ENCODE measurements at regions not wholly inside any gene's neighbourhood (a gene's known extent, or its start where the extent isn't known, plus 50 kb on each side); places are given as distances from the start of the nearest gene placed in this dataset.

GRCh38 chr18:38993342-38993741, 1427.7 kb upstream of the CELF4 start:
- Histone ChIP-seq H3K4me1 (ENCODE audit: control insufficient read depth, insufficient read depth, low read length) (no peaks in the 10 kb centered on the region), H3K36me3 (ENCODE audit: control insufficient read depth in 2 of 2, insufficient read depth in 2 of 2, low read length in 2 of 2) (no peaks in the 10 kb centered on the region), H3K9me3 (ENCODE audit: control insufficient read depth in 2 of 2, low read length in 2 of 2) (no peaks in the 10 kb centered on the region), H3K9ac (ENCODE audit: low read length in 2 of 2) (no peak overlapping the region), H3K4me3 (ENCODE audit: low read length in 2 of 2) (no peak overlapping the region), H3K27me3 (ENCODE audit: control insufficient read depth in 1 of 2, insufficient read depth in 2 of 2, low read length in 2 of 2) (no peaks in the 10 kb centered on the region), H3K27ac (ENCODE audit: low read length) (no peak overlapping the region)

- Histone ChIP-seq H3K4me3 (ENCODE audit: low read length in 2 of 2) (no peak overlapping the region), H3K27me3 (ENCODE audit: control insufficient read depth in 1 of 2, insufficient read depth in 2 of 2, low read length in 2 of 2) (no peaks in the 10 kb centered on the region), H3K4me1 (ENCODE audit: control insufficient read depth, insufficient read depth, low read length) (no peaks in the 10 kb centered on the region), H3K9ac (ENCODE audit: low read length in 2 of 2) (no peak overlapping the region), H3K36me3 (ENCODE audit: control insufficient read depth in 2 of 2, insufficient read depth in 2 of 2, low read length in 2 of 2) (no peaks in the 10 kb centered on the region), H3K9me3 (ENCODE audit: control insufficient read depth in 2 of 2, low read length in 2 of 2) (no peaks in the 10 kb centered on the region), H3K27ac (ENCODE audit: low read length) (no peak overlapping the region)
Observed at GRCh38 chr18:38984968-38985367, 1419.4 kb upstream of the CELF4 start.

GRCh38 chr18:38982072-38982471, 1416.5 kb upstream of the CELF4 start:
- no peaks in the 10 kb centered on the region for H3K36me3 ChIP-seq (ENCODE audit: control insufficient read depth in 2 of 2, insufficient read depth in 2 of 2, low read length in 2 of 2)
- no peak overlapping the region for H3K4me3 ChIP-seq (ENCODE audit: low read length in 2 of 2)
- no peaks in the 10 kb centered on the region for H3K27me3 ChIP-seq (ENCODE audit: control insufficient read depth in 1 of 2, insufficient read depth in 2 of 2, low read length in 2 of 2)
- no peak overlapping the region for H3K27ac ChIP-seq (ENCODE audit: low read length)
- H3K9me3 ChIP-seq (ENCODE audit: control insufficient read depth in 2 of 2, low read length in 2 of 2) = no peaks in the 10 kb centered on the region
- no peaks in the 10 kb centered on the region for H3K4me1 ChIP-seq (ENCODE audit: control insufficient read depth, insufficient read depth, low read length)
- no peak overlapping the region for H3K9ac ChIP-seq (ENCODE audit: low read length in 2 of 2)

- Histone ChIP-seq H3K4me1 (ENCODE audit: control insufficient read depth, insufficient read depth, low read length) (no peaks in the 10 kb centered on the region), H3K9ac (ENCODE audit: low read length in 2 of 2) (no peak overlapping the region), H3K27me3 (ENCODE audit: control insufficient read depth in 1 of 2, insufficient read depth in 2 of 2, low read length in 2 of 2) (no peaks in the 10 kb centered on the region), H3K27ac (ENCODE audit: low read length) (no peak overlapping the region), H3K4me3 (ENCODE audit: low read length in 2 of 2) (no peak overlapping the region), H3K9me3 (ENCODE audit: control insufficient read depth in 2 of 2, low read length in 2 of 2) (no peaks in the 10 kb centered on the region), H3K36me3 (ENCODE audit: control insufficient read depth in 2 of 2, insufficient read depth in 2 of 2, low read length in 2 of 2) (no peaks in the 10 kb centered on the region)
Observed at GRCh38 chr18:38981389-38981788, 1415.8 kb upstream of the CELF4 start.

- H3K9ac ChIP-seq (ENCODE audit: low read length in 2 of 2) = no peak overlapping the region
Observed at GRCh38 chr18:38980420-38980819, 1414.8 kb upstream of the CELF4 start.

GRCh38 chr18:38972571-38972970, 1407.0 kb upstream of the CELF4 start:
- H3K9me3 ChIP-seq (ENCODE audit: control insufficient read depth in 2 of 2, low read length in 2 of 2) = no peaks in the 10 kb centered on the region
- no peaks in the 10 kb centered on the region for H3K4me1 ChIP-seq (ENCODE audit: control insufficient read depth, insufficient read depth, low read length)
- no peak overlapping the region for H3K9ac ChIP-seq (ENCODE audit: low read length in 2 of 2)
- no peaks in the 10 kb centered on the region for H3K27me3 ChIP-seq (ENCODE audit: control insufficient read depth in 1 of 2, insufficient read depth in 2 of 2, low read length in 2 of 2)
- no peak overlapping the region for H3K4me3 ChIP-seq (ENCODE audit: low read length in 2 of 2)
- no peak overlapping the region for H3K27ac ChIP-seq (ENCODE audit: low read length)
- no peaks in the 10 kb centered on the region for H3K36me3 ChIP-seq (ENCODE audit: control insufficient read depth in 2 of 2, insufficient read depth in 2 of 2, low read length in 2 of 2)

More at GRCh38 chr18:38980420-38980819, 1414.8 kb upstream of the CELF4 start:
- H3K4me3 ChIP-seq (ENCODE audit: low read length in 2 of 2) = no peak overlapping the region
- no peaks in the 10 kb centered on the region for H3K36me3 ChIP-seq (ENCODE audit: control insufficient read depth in 2 of 2, insufficient read depth in 2 of 2, low read length in 2 of 2)
- no peaks in the 10 kb centered on the region for H3K9me3 ChIP-seq (ENCODE audit: control insufficient read depth in 2 of 2, low read length in 2 of 2)
- no peaks in the 10 kb centered on the region for H3K4me1 ChIP-seq (ENCODE audit: control insufficient read depth, insufficient read depth, low read length)
- H3K27me3 ChIP-seq (ENCODE audit: control insufficient read depth in 1 of 2, insufficient read depth in 2 of 2, low read length in 2 of 2) = no peaks in the 10 kb centered on the region
- H3K27ac ChIP-seq (ENCODE audit: low read length) = no peak overlapping the region

GRCh38 chr18:38971881-38972280, 1406.3 kb upstream of the CELF4 start:
- H3K9ac ChIP-seq (ENCODE audit: low read length in 2 of 2) = no peak overlapping the region
- no peaks in the 10 kb centered on the region for H3K4me1 ChIP-seq (ENCODE audit: control insufficient read depth, insufficient read depth, low read length)
- H3K27ac ChIP-seq (ENCODE audit: low read length) = no peak overlapping the region
- H3K36me3 ChIP-seq (ENCODE audit: control insufficient read depth in 2 of 2, insufficient read depth in 2 of 2, low read length in 2 of 2) = no peaks in the 10 kb centered on the region
- H3K27me3 ChIP-seq (ENCODE audit: control insufficient read depth in 1 of 2, insufficient read depth in 2 of 2, low read length in 2 of 2) = no peaks in the 10 kb centered on the region
- no peak overlapping the region for H3K4me3 ChIP-seq (ENCODE audit: low read length in 2 of 2)
- no peaks in the 10 kb centered on the region for H3K9me3 ChIP-seq (ENCODE audit: control insufficient read depth in 2 of 2, low read length in 2 of 2)

- Histone ChIP-seq H3K4me3 (ENCODE audit: low read length in 2 of 2) (no peak overlapping the region), H3K27me3 (ENCODE audit: control insufficient read depth in 1 of 2, insufficient read depth in 2 of 2, low read length in 2 of 2) (no peaks in the 10 kb centered on the region), H3K27ac (ENCODE audit: low read length) (no peak overlapping the region), H3K9me3 (ENCODE audit: control insufficient read depth in 2 of 2, low read length in 2 of 2) (no peaks in the 10 kb centered on the region), H3K4me1 (ENCODE audit: control insufficient read depth, insufficient read depth, low read length) (no peaks in the 10 kb centered on the region), H3K36me3 (ENCODE audit: control insufficient read depth in 2 of 2, insufficient read depth in 2 of 2, low read length in 2 of 2) (no peaks in the 10 kb centered on the region), H3K9ac (ENCODE audit: low read length in 2 of 2) (no peak overlapping the region)
Observed at GRCh38 chr18:38966841-38967240, 1401.2 kb upstream of the CELF4 start.

GRCh38 chr18:38963943-38964660, 1398.5 kb upstream of the CELF4 start:
- Histone ChIP-seq H3K4me1 (ENCODE audit: control insufficient read depth, insufficient read depth, low read length) (no peaks in the 10 kb centered on the region), H3K27ac (ENCODE audit: low read length) (no peak overlapping the region), H3K9me3 (ENCODE audit: control insufficient read depth in 2 of 2, low read length in 2 of 2) (no peaks in the 10 kb centered on the region), H3K36me3 (ENCODE audit: control insufficient read depth in 2 of 2, insufficient read depth in 2 of 2, low read length in 2 of 2) (no peaks in the 10 kb centered on the region), H3K27me3 (ENCODE audit: control insufficient read depth in 1 of 2, insufficient read depth in 2 of 2, low read length in 2 of 2) (no peaks in the 10 kb centered on the region), H3K4me3 (ENCODE audit: low read length in 2 of 2) (no peak overlapping the region), H3K9ac (ENCODE audit: low read length in 2 of 2) (no peak overlapping the region)

- Histone ChIP-seq H3K4me3 (ENCODE audit: low read length in 2 of 2) (no peak overlapping the region), H3K27me3 (ENCODE audit: control insufficient read depth in 1 of 2, insufficient read depth in 2 of 2, low read length in 2 of 2) (no peaks in the 10 kb centered on the region), H3K36me3 (ENCODE audit: control insufficient read depth in 2 of 2, insufficient read depth in 2 of 2, low read length in 2 of 2) (no peaks in the 10 kb centered on the region), H3K9me3 (ENCODE audit: control insufficient read depth in 2 of 2, low read length in 2 of 2) (no peaks in the 10 kb centered on the region), H3K4me1 (ENCODE audit: control insufficient read depth, insufficient read depth, low read length) (no peaks in the 10 kb centered on the region), H3K9ac (ENCODE audit: low read length in 2 of 2) (no peak overlapping the region), H3K27ac (ENCODE audit: low read length) (no peak overlapping the region)
Observed at GRCh38 chr18:38961880-38962279, 1396.3 kb upstream of the CELF4 start.

GRCh38 chr18:38957736-38958135, 1392.1 kb upstream of the CELF4 start:
- H3K27ac ChIP-seq (ENCODE audit: low read length) = no peak overlapping the region
- H3K9ac ChIP-seq (ENCODE audit: low read length in 2 of 2) = no peak overlapping the region
- no peaks in the 10 kb centered on the region for H3K9me3 ChIP-seq (ENCODE audit: control insufficient read depth in 2 of 2, low read length in 2 of 2)
- H3K4me1 ChIP-seq (ENCODE audit: control insufficient read depth, insufficient read depth, low read length) = no peaks in the 10 kb centered on the region
- H3K27me3 ChIP-seq (ENCODE audit: control insufficient read depth in 1 of 2, insufficient read depth in 2 of 2, low read length in 2 of 2) = no peaks in the 10 kb centered on the region
- no peaks in the 10 kb centered on the region for H3K36me3 ChIP-seq (ENCODE audit: control insufficient read depth in 2 of 2, insufficient read depth in 2 of 2, low read length in 2 of 2)
- no peak overlapping the region for H3K4me3 ChIP-seq (ENCODE audit: low read length in 2 of 2)

All from stomach smooth muscle (tissue), 2 donors.